Osteocyte (in vitro differentiated cells): ENCODE measurements at regions not wholly inside any gene's neighbourhood (a gene's known extent, or its start where the extent isn't known, plus 50 kb on each side); places are given as distances from the start of the nearest gene placed in this dataset.
A peak's percentile ranks its signal among the peaks of the same experiment; 100 is the strongest.

Experiments
- DNase-seq: peaks from one replicate; pipeline ENCODE4 v3.0.0; 2021; ENCODE audit warnings: mixed read lengths; ENCODE audit not compliant: unreplicated experiment; ENCODE audit errors: extremely low spot score
- H3K27ac Mint-ChIP-seq: one replicate; pipeline ENCODE4 v1.8.0; 2021; ENCODE audit warnings: mild to moderate bottlenecking, mixed read lengths; ENCODE audit not compliant: unreplicated experiment
- H3K27me3 Mint-ChIP-seq: one replicate; pipeline ENCODE4 v1.8.0; 2021; ENCODE audit warnings: mixed read lengths; ENCODE audit not compliant: unreplicated experiment
- H3K36me3 Mint-ChIP-seq: one replicate; pipeline ENCODE4 v1.8.0; 2021; ENCODE audit warnings: mixed read lengths; ENCODE audit not compliant: unreplicated experiment
- H3K4me1 Mint-ChIP-seq: one replicate; pipeline ENCODE4 v1.8.0; 2021; ENCODE audit warnings: mixed read lengths; ENCODE audit not compliant: unreplicated experiment
- H3K4me3 Mint-ChIP-seq: one replicate; pipeline ENCODE4 v1.8.0; 2021; ENCODE audit warnings: mild to moderate bottlenecking, moderate library complexity, mixed read lengths; ENCODE audit not compliant: unreplicated experiment
- H3K9me3 Mint-ChIP-seq: one replicate; pipeline ENCODE4 v1.8.0; 2021; ENCODE audit warnings: mixed read lengths; ENCODE audit not compliant: unreplicated experiment
- CTCF ChIP-seq: fragments of 200-600 bp; sonication (generic); IDR thresholded peaks from 2 replicates; pipeline ENCODE4 v1.5.0; 2021; ENCODE audit warnings: antibody characterized with exemption, mild to moderate bottlenecking, moderate library complexity

GRCh38 chr3:78163379-78163778 lies 1123.5 kb downstream of the ROBO2 start:
- no peak for TF ChIP-seq CTCF
- no peak for DNase-seq
- peaks cover 20% of the 10 kb centered on the region for H3K27me3 Mint-ChIP-seq
- no peak overlapping the region for H3K27ac Mint-ChIP-seq
- no peaks in the 10 kb centered on the region for H3K36me3 Mint-ChIP-seq
- H3K9me3 Mint-ChIP-seq, result no peaks in the 10 kb centered on the region
- no peak overlapping the region for H3K4me3 Mint-ChIP-seq
- no peaks in the 10 kb centered on the region for H3K4me1 Mint-ChIP-seq

- no peak overlapping the region for H3K4me3 Mint-ChIP-seq
- no peak for DNase-seq
- H3K27ac Mint-ChIP-seq, result no peak overlapping the region
- TF ChIP-seq CTCF, result peak; percentile 57
- no peaks in the 10 kb centered on the region for H3K36me3 Mint-ChIP-seq
- peaks cover 12% of the 10 kb centered on the region for H3K27me3 Mint-ChIP-seq
- H3K9me3 Mint-ChIP-seq, result no peaks in the 10 kb centered on the region
- no peaks in the 10 kb centered on the region for H3K4me1 Mint-ChIP-seq
These were observed 1126.0 kb downstream of the ROBO2 start for GRCh38 chr3:78165876-78166275.

- Mint-ChIP-seq H3K4me3 (no peak overlapping the region), H3K27me3 (peaks cover 5% of the 10 kb centered on the region), H3K4me1 (no peaks in the 10 kb centered on the region), H3K36me3 (no peaks in the 10 kb centered on the region), H3K9me3 (no peaks in the 10 kb centered on the region), H3K27ac (no peak overlapping the region)
- no peak for TF ChIP-seq CTCF
- DNase-seq, result no peak
These were observed 1134.9 kb downstream of the ROBO2 start for GRCh38 chr3:78174821-78175220.

GRCh38 chr3:78176869-78177268 lies 1137.0 kb downstream of the ROBO2 start:
- DNase-seq, result no peak
- Mint-ChIP-seq H3K27ac (no peak overlapping the region), H3K36me3 (no peaks in the 10 kb centered on the region), H3K27me3 (peaks cover 5% of the 10 kb centered on the region), H3K4me1 (no peaks in the 10 kb centered on the region), H3K4me3 (no peak overlapping the region), H3K9me3 (no peaks in the 10 kb centered on the region)
- no peak for TF ChIP-seq CTCF

GRCh38 chr3:78177780-78178179 lies 1137.9 kb downstream of the ROBO2 start:
- no peak for DNase-seq
- no peak for TF ChIP-seq CTCF
- H3K27ac Mint-ChIP-seq, result no peak overlapping the region

More at GRCh38 chr3:78177780-78178179, 1137.9 kb downstream of the ROBO2 start:
- Mint-ChIP-seq H3K4me1 (no peaks in the 10 kb centered on the region), H3K36me3 (no peaks in the 10 kb centered on the region), H3K27me3 (peaks cover 1% of the 10 kb centered on the region), H3K4me3 (no peak overlapping the region), H3K9me3 (no peaks in the 10 kb centered on the region)
